ENCODE measurements at regions not wholly inside any gene's neighbourhood (a gene's known extent, or its start where the extent isn't known, plus 50 kb on each side); places are given as distances from the start of the nearest gene placed in this dataset.

- no peak overlapping the region for H3K27ac ChIP-seq
- no peak for TF ChIP-seq CTCF (conservative IDR thresholded peaks at IDR 0.05)
These were observed 815.5 kb downstream of the KCNJ18 start for GRCh38 chr17:22507823-22508222.

DNA sequence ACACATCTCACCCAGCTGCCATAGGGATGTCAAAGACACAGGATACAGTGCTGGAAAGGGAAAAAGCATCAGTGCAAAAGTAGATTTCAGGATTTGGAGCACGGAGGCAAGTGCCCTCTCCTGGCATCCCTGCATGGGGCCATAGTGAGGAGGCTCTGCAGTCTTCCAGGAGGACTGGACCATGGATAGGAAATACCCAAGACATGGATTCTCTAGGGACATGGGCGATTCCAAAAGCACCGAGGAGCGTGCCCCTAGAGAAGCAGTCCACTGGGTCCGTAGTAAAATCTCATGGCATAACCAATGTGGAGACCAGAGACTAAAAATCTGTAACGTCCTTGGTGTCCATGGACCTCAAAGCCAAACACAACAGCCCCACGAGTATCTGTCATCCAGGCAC, 818.2 kb downstream of the KCNJ18 start:
- H3K27ac ChIP-seq: no peak overlapping the region
- TF ChIP-seq CTCF (conservative IDR thresholded peaks at IDR 0.05): no peak

DNA sequence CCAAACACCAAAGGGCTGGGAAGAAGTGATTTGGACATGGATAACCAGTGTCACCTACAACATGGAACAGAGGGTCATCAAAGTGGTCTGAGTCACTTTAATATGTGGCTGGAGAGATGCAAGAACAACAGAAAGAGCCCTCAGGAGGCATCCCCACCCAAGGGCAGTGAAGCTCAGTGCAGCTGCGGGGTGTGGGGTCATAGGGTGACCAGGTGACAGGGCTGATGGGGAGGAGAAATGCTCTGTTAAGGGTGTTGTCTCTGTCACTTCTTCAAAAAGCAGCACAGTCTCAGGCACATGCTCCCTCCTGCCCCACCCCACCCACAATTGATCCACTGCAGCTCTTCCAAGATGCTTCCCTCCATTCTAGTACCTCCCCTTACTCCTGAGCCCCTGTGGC, 819.1 kb downstream of the KCNJ18 start:
- no peak overlapping the region for H3K27ac ChIP-seq
- TF ChIP-seq CTCF (conservative IDR thresholded peaks at IDR 0.05): no peak

DNA sequence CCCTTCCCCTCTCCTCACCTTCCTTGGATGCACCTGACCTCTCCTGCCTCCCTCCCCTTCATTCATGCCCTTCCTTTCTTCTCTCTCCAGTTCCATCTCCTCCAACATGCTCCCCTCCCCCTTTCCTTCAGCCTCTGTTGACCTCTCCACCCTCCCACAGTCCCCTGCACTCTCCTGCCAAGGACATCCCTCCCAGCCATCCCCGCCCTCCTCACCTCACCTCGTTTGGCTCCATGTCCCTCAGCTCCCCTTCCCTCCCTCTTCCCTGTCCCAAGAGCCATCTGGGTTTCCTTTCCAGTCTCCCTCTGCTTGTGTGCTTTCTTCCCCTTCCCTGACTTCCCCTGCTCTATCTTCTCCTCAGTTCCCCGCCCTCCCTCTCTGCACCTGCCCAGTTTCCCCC, 819.7 kb downstream of the KCNJ18 start:
- no peak for TF ChIP-seq CTCF (conservative IDR thresholded peaks at IDR 0.05)
- H3K27ac ChIP-seq: no peak overlapping the region

DNA sequence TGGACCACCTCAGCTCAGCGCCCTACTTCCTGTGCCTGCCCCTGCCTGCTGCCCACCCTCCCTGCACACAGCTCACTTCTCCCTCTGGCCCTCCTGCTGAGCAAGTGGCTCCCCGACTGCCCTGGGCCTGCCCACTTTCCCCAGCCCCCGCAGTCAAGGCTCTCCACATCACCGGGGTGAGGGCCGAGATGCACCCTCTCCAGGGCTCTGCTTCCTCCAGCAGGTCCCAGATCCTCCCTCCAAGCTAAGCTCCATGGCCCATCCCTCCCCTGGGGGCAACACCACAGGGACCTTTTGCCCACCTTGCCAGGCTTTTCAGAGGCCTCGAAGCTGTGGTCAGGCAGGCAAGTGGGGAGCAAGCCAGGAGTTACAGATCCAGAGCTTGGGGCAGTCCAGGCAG, 820.2 kb downstream of the KCNJ18 start:
- no peak overlapping the region for H3K27ac ChIP-seq
- no peak for TF ChIP-seq CTCF (conservative IDR thresholded peaks at IDR 0.05)

DNA sequence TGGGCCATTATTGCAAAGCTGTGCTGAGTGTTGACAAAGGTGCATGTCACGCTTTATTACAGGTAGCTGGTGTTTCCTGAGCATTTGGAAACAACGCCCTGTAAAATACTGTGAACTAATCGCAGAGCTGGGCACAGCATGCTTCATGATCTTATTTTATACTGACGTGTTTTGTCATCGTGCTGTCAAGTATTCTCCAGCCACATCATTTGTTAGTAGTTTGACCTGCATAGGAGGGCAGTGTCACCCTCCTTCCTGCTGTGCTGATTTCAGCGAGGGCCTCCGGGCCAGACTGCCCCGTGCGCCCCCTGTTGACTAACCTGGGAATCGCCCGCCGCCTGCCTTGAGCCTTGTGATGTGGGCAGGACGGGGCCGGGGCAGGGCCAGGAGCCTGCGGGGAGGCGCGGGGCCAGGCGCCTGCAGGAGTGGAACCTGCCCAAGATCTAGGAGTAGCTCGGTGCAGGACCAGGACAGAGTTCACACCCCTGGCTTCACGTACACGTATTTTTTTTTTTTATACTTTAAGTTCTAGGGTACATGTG, 820.7 kb downstream of the KCNJ18 start:
- TF ChIP-seq CTCF (conservative IDR thresholded peaks at IDR 0.05): no peak
- no peak overlapping the region for H3K27ac ChIP-seq

GRCh38 chr17:22514315-22514714, 822.0 kb downstream of the KCNJ18 start:
- TF ChIP-seq CTCF (conservative IDR thresholded peaks at IDR 0.05): no peak
- no peak overlapping the region for H3K27ac ChIP-seq
